ENCODE measurements at regions not wholly inside any gene's neighbourhood (a gene's known extent, or its start where the extent isn't known, plus 50 kb on each side); places are given as distances from the start of the nearest gene placed in this dataset.

DNA sequence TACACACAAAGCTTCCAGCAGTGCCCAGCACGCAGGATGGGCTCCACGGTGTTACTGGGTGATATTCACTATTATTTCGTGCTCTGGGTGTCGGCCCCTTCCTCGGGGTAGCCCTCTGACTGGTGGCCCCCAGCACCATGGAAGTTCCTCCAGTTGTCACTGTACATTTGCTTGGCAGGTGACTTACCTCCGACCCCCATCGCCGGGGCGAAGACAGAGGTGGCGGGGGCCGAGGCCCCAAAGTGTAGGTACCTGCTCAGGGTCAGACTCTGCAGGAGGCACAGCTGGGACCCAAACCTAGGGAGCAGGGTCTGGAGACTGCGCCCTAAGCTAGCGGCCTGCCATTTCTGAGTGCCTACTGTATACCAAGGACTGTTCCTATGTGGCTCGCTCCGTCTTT, 98.9 kb downstream of the RFLNA start:
- H3K4me1 ChIP-seq: peaks cover 20 to 100% (median 89%) of the 10 kb centered on the region in 12 donors
- no peak for DNase-seq
- intact Hi-C loops (cut with DNase I): loop anchor here in 1 of 10 donors (1.0 kb wide), 1 partner anchor 29 kb away; no protein-coding TSS in a partner anchor

DNA sequence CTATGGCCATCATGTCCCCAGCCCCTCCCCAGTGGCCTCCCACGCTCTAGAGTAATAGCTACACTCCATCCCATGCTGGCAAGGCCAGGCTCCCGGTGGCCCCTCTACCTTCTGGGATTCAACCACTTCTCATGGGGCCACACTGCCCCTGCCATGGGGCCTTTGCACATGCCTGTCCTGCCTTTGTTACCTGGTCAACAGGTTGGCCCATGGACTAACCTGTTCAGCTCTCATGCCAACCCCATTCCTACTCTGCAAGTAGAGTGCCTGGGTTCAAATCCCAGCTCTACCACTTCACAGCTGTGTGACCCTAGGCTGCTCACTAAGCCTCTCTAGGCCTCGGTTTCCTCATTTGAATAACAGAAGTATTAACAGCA, 98.5 kb downstream of the RFLNA start:
- 30 to 48% (median 37%) methylated on average over 3 of the region's 3 CpGs for WGBS, 4 donors
- intact Hi-C loops (cut with DNase I): loop anchor here in 1 of 10 donors (1.0 kb wide), 1 partner anchor 30 kb away; no protein-coding TSS in a partner anchor
- Histone ChIP-seq H3K27ac (peak overlapping the region; percentile 57 to 99 (median 94)), H3K36me3 (peaks cover 0 to 50% (median 24%) of the 10 kb centered on the region in 9 donors), H3K4me3 (no peak overlapping the region), H3K27me3 (no peaks in the 10 kb centered on the region), H3K4me1 (peaks cover 19 to 98% (median 87%) of the 10 kb centered on the region in 12 donors), H3K9me3 (no peaks in the 10 kb centered on the region)
- TF ChIP-seq, protein P1, sequence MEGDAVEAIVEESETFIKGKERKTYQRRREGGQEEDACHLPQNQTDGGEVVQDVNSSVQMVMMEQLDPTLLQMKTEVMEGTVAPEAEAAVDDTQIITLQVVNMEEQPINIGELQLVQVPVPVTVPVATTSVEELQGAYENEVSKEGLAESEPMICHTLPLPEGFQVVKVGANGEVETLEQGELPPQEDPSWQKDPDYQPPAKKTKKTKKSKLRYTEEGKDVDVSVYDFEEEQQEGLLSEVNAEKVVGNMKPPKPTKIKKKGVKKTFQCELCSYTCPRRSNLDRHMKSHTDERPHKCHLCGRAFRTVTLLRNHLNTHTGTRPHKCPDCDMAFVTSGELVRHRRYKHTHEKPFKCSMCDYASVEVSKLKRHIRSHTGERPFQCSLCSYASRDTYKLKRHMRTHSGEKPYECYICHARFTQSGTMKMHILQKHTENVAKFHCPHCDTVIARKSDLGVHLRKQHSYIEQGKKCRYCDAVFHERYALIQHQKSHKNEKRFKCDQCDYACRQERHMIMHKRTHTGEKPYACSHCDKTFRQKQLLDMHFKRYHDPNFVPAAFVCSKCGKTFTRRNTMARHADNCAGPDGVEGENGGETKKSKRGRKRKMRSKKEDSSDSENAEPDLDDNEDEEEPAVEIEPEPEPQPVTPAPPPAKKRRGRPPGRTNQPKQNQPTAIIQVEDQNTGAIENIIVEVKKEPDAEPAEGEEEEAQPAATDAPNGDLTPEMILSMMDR (IDR thresholded peaks at IDR 0.05): no peak
- no peak for TF ChIP-seq POLR2A (IDR thresholded peaks at IDR 0.05)
- no peak for DNase-seq
- no peak for ATAC-seq

More for the DNA sequence above, 98.9 kb downstream of the RFLNA start:
- peak overlapping the region; percentile 57 to 99 (median 94) for H3K27ac ChIP-seq
- no peaks in the 10 kb centered on the region for H3K27me3 ChIP-seq
- no peak for ATAC-seq
- no peak for TF ChIP-seq POLR2A (IDR thresholded peaks at IDR 0.05)
- TF ChIP-seq, protein P1 (IDR thresholded peaks at IDR 0.05): no peak
- peaks cover 0 to 54% (median 25%) of the 10 kb centered on the region in 9 donors for H3K36me3 ChIP-seq
- no peak overlapping the region for H3K4me3 ChIP-seq
- no peaks in the 10 kb centered on the region for H3K9me3 ChIP-seq
- 94 to 98% (median 95%) methylated on average over 9 to 15 of the region's 15 CpGs for WGBS, 4 donors

DNA sequence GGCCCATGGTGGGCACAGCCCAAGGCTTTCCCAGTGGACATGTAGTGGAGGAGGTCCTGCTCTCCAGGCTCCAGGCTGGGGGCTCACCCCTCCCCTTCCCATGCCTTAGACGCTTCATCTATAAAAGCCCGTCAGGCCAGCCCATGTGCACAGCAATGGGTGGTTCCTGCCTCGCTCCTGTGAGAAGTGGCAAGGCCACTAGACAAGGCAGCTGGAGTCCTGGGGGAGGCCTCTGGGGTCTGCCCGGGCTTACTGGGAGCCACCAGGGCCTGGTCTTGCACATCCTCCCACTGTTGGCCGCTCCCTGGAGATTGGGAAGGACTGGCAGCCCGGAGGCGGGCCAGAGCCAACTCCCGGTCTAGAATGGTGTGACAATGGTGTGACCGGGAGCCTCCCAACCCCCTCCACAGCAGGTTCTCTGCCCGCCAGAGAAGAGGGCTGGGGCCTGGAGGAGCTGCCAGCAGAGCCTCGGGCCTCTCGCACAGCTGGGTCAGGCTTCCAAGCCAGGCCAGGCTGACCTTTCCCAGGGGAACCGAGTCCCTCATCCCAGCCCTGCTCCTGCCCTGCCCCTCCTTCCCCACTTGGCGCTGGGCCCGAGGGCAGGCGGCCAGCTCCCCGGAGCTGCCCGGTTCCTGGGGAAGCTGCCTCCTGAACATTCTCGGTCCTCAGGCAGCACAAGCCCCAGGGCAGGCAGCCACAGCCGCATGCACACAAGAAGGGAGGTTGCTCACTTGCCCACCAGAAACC, 97.9 kb downstream of the RFLNA start:
- H3K27me3 ChIP-seq: no peaks in the 10 kb centered on the region
- peak; percentile 90 to 97 (median 95) for DNase-seq
- no peak overlapping the region for H3K4me3 ChIP-seq
- WGBS, 4 donors: 0 to 11% (median 5%) methylated on average over 10 to 20 of the region's 20 CpGs
- H3K4me1 ChIP-seq: peaks cover 18 to 98% (median 86%) of the 10 kb centered on the region in 12 donors
- peak; percentile 72 to 79 (median 74) for ATAC-seq
- peak overlapping the region; percentile 57 to 99 (median 94) for H3K27ac ChIP-seq
- intact Hi-C loops (cut with DNase I): loop anchor here in 1 of 10 donors (1.0 kb wide), 1 partner anchor 30 kb away; no protein-coding TSS in a partner anchor
- no peak for TF ChIP-seq POLR2A (IDR thresholded peaks at IDR 0.05)
- TF ChIP-seq, protein P1 (IDR thresholded peaks at IDR 0.05): peak in 2 of 12 donors; percentile 2 to 3
- H3K9me3 ChIP-seq: no peaks in the 10 kb centered on the region
- peaks cover 0 to 44% (median 20%) of the 10 kb centered on the region in 9 donors for H3K36me3 ChIP-seq

DNA sequence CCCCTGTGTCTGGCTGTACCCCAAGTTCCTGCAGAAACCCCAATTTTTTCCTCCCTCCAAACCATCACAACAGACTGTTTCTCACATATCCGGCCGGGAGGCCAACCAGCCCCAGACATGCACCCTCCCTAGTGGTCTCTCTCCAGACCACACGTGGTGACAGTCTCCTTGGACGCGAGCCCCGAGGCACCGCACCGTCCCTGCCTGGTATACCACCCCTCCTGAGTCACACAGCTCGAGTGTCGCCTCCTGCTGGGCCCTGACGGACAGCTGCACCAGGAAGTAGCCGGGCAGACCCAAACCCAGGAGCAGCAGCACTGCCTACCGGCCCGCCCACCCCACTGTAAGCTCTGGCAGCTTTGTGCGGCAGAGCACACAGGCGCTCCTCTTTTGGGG, 97.4 kb downstream of the RFLNA start:
- WGBS, 4 donors: 47 to 61% (median 47%) methylated on average over 12 to 16 of the region's 16 CpGs
- ATAC-seq (no peak), DNase-seq (peak in 2 of 5 donors; percentile 61 to 64)
- TF ChIP-seq, protein P1 (IDR thresholded peaks at IDR 0.05): peak in 7 of 12 donors; percentile 7 to 37 (median 17)
- no peak for TF ChIP-seq POLR2A (IDR thresholded peaks at IDR 0.05)
- intact Hi-C loops (cut with DNase I): no loop called here
- no peaks in the 10 kb centered on the region for H3K27me3 ChIP-seq
- peak overlapping the region; percentile 57 to 99 (median 94) for H3K27ac ChIP-seq
- no peak overlapping the region for H3K4me3 ChIP-seq
- peaks cover 18 to 98% (median 88%) of the 10 kb centered on the region in 12 donors for H3K4me1 ChIP-seq
- H3K36me3 ChIP-seq: peaks cover 0 to 39% (median 14%) of the 10 kb centered on the region in 9 donors
- no peaks in the 10 kb centered on the region for H3K9me3 ChIP-seq
